ENCODE measurements at regions not wholly inside any gene's neighbourhood (a gene's known extent, or its start where the extent isn't known, plus 50 kb on each side); places are given as distances from the start of the nearest gene placed in this dataset.
"Not testable (repeated sequence)": the region's sequence is repeated elsewhere in the genome, so short reads cannot be mapped to it uniquely, and the experiment has no call there.

GRCh38 chr7:115218076-115218475 lies 296.2 kb downstream of the MDFIC start:
- no peak for DNase-seq (ENCODE audit: low read depth, low spot score)

GRCh38 chr7:115217373-115217772 lies 295.5 kb downstream of the MDFIC start:
- DNase-seq (ENCODE audit: low read depth, low spot score): no peak

- peak; percentile 51 for DNase-seq (ENCODE audit: low read depth, low spot score)
Observed at GRCh38 chr7:115216652-115217051, 294.8 kb downstream of the MDFIC start.

GRCh38 chr7:115211171-115211570 lies 289.3 kb downstream of the MDFIC start:
- no peak for DNase-seq (ENCODE audit: low read depth, low spot score)

- DNase-seq (ENCODE audit: low read depth, low spot score): no peak
Observed at GRCh38 chr7:115210552-115210951, 288.7 kb downstream of the MDFIC start.

- no peak for DNase-seq (ENCODE audit: low read depth, low spot score)
Observed at GRCh38 chr7:115208710-115209560, 287.0 kb downstream of the MDFIC start.

GRCh38 chr7:115206374-115206773 lies 284.5 kb downstream of the MDFIC start:
- not testable (repeated sequence) for DNase-seq (ENCODE audit: low read depth, low spot score)

GRCh38 chr7:115198143-115198542 lies 276.2 kb downstream of the MDFIC start:
- peak; percentile 3 for DNase-seq (ENCODE audit: low read depth, low spot score)

- no peak for DNase-seq (ENCODE audit: low read depth, low spot score)
Observed at GRCh38 chr7:115195208-115195607, 273.3 kb downstream of the MDFIC start.

GRCh38 chr7:115191526-115191925 lies 269.6 kb downstream of the MDFIC start:
- no peak for DNase-seq (ENCODE audit: low read depth, low spot score)

- DNase-seq (ENCODE audit: low read depth, low spot score): peak; percentile 44
Observed at GRCh38 chr7:115183431-115184057, 261.6 kb downstream of the MDFIC start.

- peak; percentile 83 for DNase-seq (ENCODE audit: low read depth, low spot score)
Observed at GRCh38 chr7:115178835-115179234, 256.9 kb downstream of the MDFIC start.

- DNase-seq (ENCODE audit: low read depth, low spot score): no peak
Observed at GRCh38 chr7:115177823-115178222, 255.9 kb downstream of the MDFIC start.

GRCh38 chr7:115177103-115177502 lies 255.2 kb downstream of the MDFIC start:
- DNase-seq (ENCODE audit: low read depth, low spot score): no peak

- DNase-seq (ENCODE audit: low read depth, low spot score): not testable (repeated sequence)
Observed at GRCh38 chr7:115172397-115172796, 250.5 kb downstream of the MDFIC start.

GRCh38 chr7:115153769-115154477 lies 232.0 kb downstream of the MDFIC start:
- DNase-seq (ENCODE audit: low read depth, low spot score): no peak

GRCh38 chr7:115153176-115153575 lies 231.3 kb downstream of the MDFIC start:
- DNase-seq (ENCODE audit: low read depth, low spot score): no peak

- no peak for DNase-seq (ENCODE audit: low read depth, low spot score)
Observed at GRCh38 chr7:115146148-115146547, 224.3 kb downstream of the MDFIC start.

- no peak for DNase-seq (ENCODE audit: low read depth, low spot score)
Observed at GRCh38 chr7:115145512-115145911, 223.6 kb downstream of the MDFIC start.

- no peak for DNase-seq (ENCODE audit: low read depth, low spot score)
Observed at GRCh38 chr7:115137816-115138215, 215.9 kb downstream of the MDFIC start.

- no peak for DNase-seq (ENCODE audit: low read depth, low spot score)
Observed at GRCh38 chr7:115136796-115137443, 215.0 kb downstream of the MDFIC start.

Measured in astrocyte of the hippocampus (primary cell).